ENCODE measurements at regions not wholly inside any gene's neighbourhood (a gene's known extent, or its start where the extent isn't known, plus 50 kb on each side); places are given as distances from the start of the nearest gene placed in this dataset.

GRCh38 chr15:45829336-45830153 lies 194.7 kb downstream of the SQOR start:
- Mint-ChIP-seq H3K9me3 (no peaks in the 10 kb centered on the region), H3K4me1 (ENCODE audit: low read depth in 2 of 2) (no peaks in the 10 kb centered on the region), H3K27me3 (no peaks in the 10 kb centered on the region), H3K4me3 (no peak overlapping the region), H3K36me3 (no peaks in the 10 kb centered on the region), H3K27ac (no peak overlapping the region)
- ATAC-seq (peak in 1 of 2 donors; percentile 20), DNase-seq (ENCODE audit: low spot score) (no peak)

DNA sequence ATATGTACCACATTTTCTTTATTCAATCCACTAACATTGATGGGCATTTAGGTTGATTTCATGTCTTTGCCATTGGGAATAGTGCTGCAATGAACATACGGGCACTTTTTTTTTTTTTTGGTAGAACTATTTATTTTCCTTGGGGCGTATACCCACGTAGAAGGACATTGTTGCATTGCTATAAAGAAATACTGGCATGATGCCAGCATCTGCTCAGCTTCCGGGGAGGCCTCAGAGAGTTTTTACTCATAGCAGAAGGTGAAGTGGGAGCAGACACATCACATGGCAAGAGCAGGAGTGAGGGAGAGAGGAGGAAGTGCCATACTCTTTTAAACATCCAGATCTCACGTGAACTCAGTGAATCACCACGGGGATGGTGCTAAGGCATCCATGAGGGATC lies 197.0 kb downstream of the SQOR start:
- no peaks in the 10 kb centered on the region for H3K27me3 Mint-ChIP-seq
- H3K9me3 Mint-ChIP-seq: no peaks in the 10 kb centered on the region
- H3K4me3 Mint-ChIP-seq: no peak overlapping the region
- DNase-seq (ENCODE audit: low spot score) (no peak), ATAC-seq (no peak)
- no peak overlapping the region for H3K27ac Mint-ChIP-seq
- no peaks in the 10 kb centered on the region for H3K36me3 Mint-ChIP-seq
- no peaks in the 10 kb centered on the region for H3K4me1 Mint-ChIP-seq (ENCODE audit: low read depth in 2 of 2)

- no peaks in the 10 kb centered on the region for H3K36me3 Mint-ChIP-seq
Observed at GRCh38 chr15:45834622-45835021, 199.8 kb downstream of the SQOR start.

GRCh38 chr15:45842151-45842550 lies 207.3 kb downstream of the SQOR start:
- ATAC-seq (no peak), DNase-seq (ENCODE audit: low spot score) (no peak)
- no peak overlapping the region for H3K27ac Mint-ChIP-seq
- no peaks in the 10 kb centered on the region for H3K4me1 Mint-ChIP-seq (ENCODE audit: low read depth in 2 of 2)
- no peaks in the 10 kb centered on the region for H3K9me3 Mint-ChIP-seq
- H3K27me3 Mint-ChIP-seq: peaks cover 5 to 7% of the 10 kb centered on the region in 2 donors
- no peaks in the 10 kb centered on the region for H3K36me3 Mint-ChIP-seq
- no peak overlapping the region for H3K4me3 Mint-ChIP-seq

More at GRCh38 chr15:45834622-45835021, 199.8 kb downstream of the SQOR start:
- Mint-ChIP-seq H3K4me1 (ENCODE audit: low read depth in 2 of 2) (no peaks in the 10 kb centered on the region), H3K27ac (no peak overlapping the region), H3K27me3 (peaks cover 0 to 5% of the 10 kb centered on the region in 2 donors), H3K9me3 (no peaks in the 10 kb centered on the region), H3K4me3 (no peak overlapping the region)
- no peak for ATAC-seq
- no peak for DNase-seq (ENCODE audit: low spot score)

GRCh38 chr15:45847645-45848044 lies 212.8 kb downstream of the SQOR start:
- no peak for ATAC-seq
- H3K36me3 Mint-ChIP-seq: no peaks in the 10 kb centered on the region
- no peaks in the 10 kb centered on the region for H3K4me1 Mint-ChIP-seq (ENCODE audit: low read depth in 2 of 2)
- H3K27me3 Mint-ChIP-seq: peaks cover 0 to 4% of the 10 kb centered on the region in 2 donors
- peaks cover 3% of the 10 kb centered on the region for H3K9me3 Mint-ChIP-seq
- no peak for DNase-seq (ENCODE audit: low spot score)
- no peak overlapping the region for H3K27ac Mint-ChIP-seq
- H3K4me3 Mint-ChIP-seq: no peak overlapping the region

DNA sequence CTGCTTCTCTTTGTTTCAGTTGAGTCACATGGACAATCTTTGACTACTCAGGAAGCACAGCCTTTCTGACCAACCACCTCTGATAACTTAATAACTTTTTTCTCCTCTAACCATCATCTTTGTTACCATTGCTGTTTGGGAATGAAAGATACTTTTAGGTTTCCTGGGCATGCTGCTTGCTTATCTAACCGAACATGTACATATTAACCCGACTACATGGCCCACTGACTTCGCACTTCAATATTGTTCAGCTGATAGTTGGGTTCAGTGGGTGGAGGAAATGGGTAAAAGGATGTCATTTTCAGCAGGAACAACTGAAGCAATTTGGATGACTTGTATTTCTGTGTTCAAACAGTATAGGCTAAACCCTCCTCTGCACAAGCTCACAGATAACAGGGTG lies 214.3 kb downstream of the SQOR start:
- H3K4me3 Mint-ChIP-seq: no peak overlapping the region
- H3K9me3 Mint-ChIP-seq: peaks cover 3% of the 10 kb centered on the region
- no peak for DNase-seq (ENCODE audit: low spot score)
- H3K27me3 Mint-ChIP-seq: no peaks in the 10 kb centered on the region
- no peaks in the 10 kb centered on the region for H3K36me3 Mint-ChIP-seq
- no peaks in the 10 kb centered on the region for H3K4me1 Mint-ChIP-seq (ENCODE audit: low read depth in 2 of 2)
- H3K27ac Mint-ChIP-seq: no peak overlapping the region
- ATAC-seq: no peak

DNA sequence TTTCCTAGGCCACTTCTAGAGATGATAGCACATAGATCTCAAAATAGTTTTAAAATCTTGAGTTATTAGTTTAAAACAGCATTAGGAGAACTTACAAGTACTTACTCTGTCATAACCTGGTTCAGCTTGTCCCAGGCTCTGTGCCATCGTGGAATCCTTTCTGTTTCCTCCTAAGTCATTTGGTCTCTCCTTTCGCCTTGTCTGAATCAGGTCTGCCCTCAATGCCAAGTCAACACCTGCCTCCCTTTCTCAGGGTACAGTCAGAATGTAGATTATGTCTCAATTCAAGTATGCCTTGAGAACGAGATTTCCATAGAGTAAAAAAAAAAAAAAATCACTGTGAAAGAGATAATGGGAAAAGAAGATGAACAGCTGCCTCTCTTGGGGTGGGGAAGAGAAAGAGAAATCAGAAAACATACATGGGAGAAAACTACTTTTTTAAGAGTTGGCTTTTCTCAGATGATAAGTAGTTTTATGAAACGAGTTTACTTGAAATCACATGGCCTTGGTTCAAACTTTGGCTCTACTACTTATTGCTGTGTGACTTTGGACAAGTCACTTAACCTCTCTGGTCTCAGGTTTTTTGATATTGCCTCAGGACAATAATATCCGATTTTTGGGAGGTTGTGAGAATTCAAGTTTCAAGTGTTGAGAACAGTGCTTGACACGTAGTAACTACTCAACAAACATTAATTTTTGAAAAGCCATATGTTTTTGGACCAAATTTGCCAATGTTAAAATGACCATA lies 219.8 kb downstream of the SQOR start:
- ATAC-seq (no peak), DNase-seq (ENCODE audit: low spot score) (no peak)
- Mint-ChIP-seq H3K27me3 (no peaks in the 10 kb centered on the region), H3K9me3 (peaks cover 3% of the 10 kb centered on the region), H3K27ac (no peak overlapping the region), H3K4me1 (ENCODE audit: low read depth in 2 of 2) (no peaks in the 10 kb centered on the region), H3K36me3 (no peaks in the 10 kb centered on the region), H3K4me3 (no peak overlapping the region)

DNA sequence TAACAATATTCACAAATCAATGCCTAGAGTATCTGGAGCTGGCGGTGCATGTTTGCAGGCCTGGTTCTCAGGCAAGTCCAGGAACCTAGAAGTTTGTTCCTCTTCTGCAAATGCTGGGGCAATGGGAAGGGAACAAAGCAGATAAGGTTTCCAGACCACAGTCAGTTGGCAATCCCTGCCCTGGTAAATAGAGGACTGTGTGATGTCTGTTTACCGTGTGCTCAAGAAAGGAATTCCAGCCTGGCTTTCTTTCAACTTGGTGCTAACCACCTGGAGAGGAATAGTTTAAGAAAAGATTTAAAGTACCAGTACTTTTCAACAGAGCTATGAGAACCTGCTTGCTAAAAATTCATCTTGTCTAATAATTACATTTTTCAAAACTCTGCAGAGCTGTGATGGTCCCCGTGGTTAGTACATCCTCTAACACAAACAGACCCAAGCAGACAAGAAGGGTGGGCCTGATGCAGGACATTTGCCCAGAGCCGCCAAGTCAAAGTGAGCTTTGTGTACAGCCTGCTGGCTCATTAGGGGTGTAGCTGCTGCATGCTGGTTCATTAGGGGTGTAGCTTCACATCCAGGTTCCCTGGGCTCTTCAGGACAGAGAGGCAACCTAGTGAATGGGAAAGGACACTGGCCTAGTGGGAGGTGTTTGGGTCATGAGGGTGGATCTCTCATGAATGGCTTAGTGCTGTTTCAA lies 220.5 kb downstream of the SQOR start:
- ATAC-seq: no peak
- peaks cover 3% of the 10 kb centered on the region for H3K9me3 Mint-ChIP-seq
- H3K27ac Mint-ChIP-seq: no peak overlapping the region
- H3K36me3 Mint-ChIP-seq: no peaks in the 10 kb centered on the region
- H3K27me3 Mint-ChIP-seq: peaks cover 0 to 1% of the 10 kb centered on the region in 2 donors
- no peak for DNase-seq (ENCODE audit: low spot score)
- H3K4me3 Mint-ChIP-seq: no peak overlapping the region
- no peaks in the 10 kb centered on the region for H3K4me1 Mint-ChIP-seq (ENCODE audit: low read depth in 2 of 2)

DNA sequence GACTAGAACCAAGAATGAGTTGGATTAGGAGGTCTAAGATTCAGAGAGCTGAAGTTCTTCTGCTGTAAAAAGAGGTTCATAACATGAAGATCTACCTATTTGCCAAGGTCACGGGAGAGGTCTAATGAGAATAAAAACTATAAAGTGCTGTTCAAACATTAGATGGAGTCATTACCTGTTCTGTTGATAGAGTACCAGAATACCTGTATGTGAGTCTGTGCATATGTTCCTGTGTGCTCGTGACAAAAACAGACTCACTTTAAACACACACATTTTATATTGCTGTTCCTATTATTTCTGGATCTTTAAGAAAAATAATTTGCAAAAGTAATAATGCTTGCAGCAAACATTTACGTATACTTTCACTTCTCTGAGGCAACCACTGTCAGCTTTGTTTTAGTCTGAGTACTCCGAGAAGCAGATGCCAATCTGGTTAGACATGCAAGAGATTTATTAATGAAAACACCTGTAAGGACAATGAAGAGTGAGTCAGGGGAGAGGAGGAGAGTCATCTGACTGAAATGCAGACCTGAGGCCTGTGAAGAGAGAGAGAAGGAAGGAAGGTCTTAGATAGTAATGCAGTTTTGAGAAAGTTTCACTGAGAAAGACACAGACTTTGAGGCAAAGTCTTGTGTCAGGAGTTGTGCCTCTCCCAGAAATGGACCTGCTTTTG lies 221.2 kb downstream of the SQOR start:
- Mint-ChIP-seq H3K4me1 (ENCODE audit: low read depth in 2 of 2) (no peaks in the 10 kb centered on the region), H3K9me3 (peaks cover 3% of the 10 kb centered on the region)

DNA sequence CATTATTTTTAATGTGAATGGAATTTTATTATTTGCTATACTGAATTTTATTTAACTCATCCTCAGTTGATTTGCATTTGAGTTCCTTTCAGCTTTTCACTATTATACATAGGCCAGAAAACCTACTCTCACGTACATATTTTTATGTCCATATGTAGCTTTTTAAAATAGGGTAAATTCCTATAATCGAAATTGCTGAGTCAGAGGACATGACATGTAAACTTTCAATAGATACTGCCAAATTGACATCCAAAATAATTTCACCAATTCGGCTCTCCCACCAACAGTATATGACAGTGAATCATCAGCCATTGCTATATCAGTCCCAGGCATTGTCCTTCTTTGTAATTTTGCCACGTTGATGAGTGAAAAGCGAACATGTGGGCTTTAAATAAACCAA lies 222.5 kb downstream of the SQOR start:
- Mint-ChIP-seq H3K4me1 (ENCODE audit: low read depth in 2 of 2) (no peaks in the 10 kb centered on the region), H3K9me3 (peaks cover 3% of the 10 kb centered on the region), H3K4me3 (no peak overlapping the region), H3K36me3 (no peaks in the 10 kb centered on the region), H3K27me3 (peaks cover 0 to 9% of the 10 kb centered on the region in 2 donors), H3K27ac (no peak overlapping the region)
- DNase-seq (ENCODE audit: low spot score) (no peak), ATAC-seq (no peak)

More for the DNA sequence above, 221.2 kb downstream of the SQOR start:
- Mint-ChIP-seq H3K4me3 (no peak overlapping the region), H3K27ac (no peak overlapping the region), H3K36me3 (no peaks in the 10 kb centered on the region), H3K27me3 (peaks cover 0 to 8% of the 10 kb centered on the region in 2 donors)
- no peak for DNase-seq (ENCODE audit: low spot score)
- no peak for ATAC-seq

DNA sequence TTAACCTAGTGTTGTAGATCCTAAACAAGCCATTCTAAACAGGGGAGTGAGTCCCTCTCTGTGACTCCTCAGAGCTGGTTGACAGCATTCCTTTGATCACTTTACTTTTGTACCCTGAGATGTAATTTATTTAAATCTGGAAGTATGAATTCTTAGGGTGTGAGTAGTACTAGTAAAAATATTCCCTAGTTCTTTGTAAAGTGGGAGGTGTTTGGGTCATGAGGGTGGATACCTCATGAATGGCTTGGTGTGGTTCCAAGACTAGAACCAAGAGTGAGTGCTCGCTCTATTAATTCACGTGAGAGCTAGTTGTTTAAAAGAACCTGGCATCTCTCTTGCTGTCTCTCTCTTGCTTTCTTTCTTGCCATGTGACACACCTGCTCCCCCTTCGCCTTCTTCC lies 223.7 kb downstream of the SQOR start:
- Mint-ChIP-seq H3K4me1 (ENCODE audit: low read depth in 2 of 2) (no peaks in the 10 kb centered on the region), H3K36me3 (no peaks in the 10 kb centered on the region), H3K27ac (no peak overlapping the region), H3K27me3 (peaks cover 0 to 9% of the 10 kb centered on the region in 2 donors), H3K4me3 (no peak overlapping the region), H3K9me3 (peaks cover 3% of the 10 kb centered on the region)
- ATAC-seq: no peak
- no peak for DNase-seq (ENCODE audit: low spot score)

DNA sequence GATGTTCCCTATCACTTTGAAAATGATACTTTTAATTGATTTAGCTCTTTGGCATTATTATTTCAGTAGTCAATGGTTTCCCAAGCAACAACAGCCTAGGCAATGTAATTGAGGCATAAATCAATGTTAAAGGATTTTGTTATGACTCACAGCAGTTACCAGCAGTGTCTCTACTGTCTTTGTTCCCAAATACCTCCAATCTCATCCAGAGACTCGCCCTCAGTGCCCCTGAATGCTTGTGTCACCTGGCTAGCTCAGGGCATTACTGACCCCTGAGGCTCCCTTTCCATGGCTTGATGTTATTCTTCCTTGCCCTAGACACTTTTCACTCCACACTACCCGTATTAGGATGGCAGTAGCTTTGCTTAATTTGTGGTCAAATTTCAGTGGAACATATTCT lies 227.2 kb downstream of the SQOR start:
- no peak overlapping the region for H3K4me3 Mint-ChIP-seq
- no peaks in the 10 kb centered on the region for H3K36me3 Mint-ChIP-seq
- no peak for ATAC-seq

DNA sequence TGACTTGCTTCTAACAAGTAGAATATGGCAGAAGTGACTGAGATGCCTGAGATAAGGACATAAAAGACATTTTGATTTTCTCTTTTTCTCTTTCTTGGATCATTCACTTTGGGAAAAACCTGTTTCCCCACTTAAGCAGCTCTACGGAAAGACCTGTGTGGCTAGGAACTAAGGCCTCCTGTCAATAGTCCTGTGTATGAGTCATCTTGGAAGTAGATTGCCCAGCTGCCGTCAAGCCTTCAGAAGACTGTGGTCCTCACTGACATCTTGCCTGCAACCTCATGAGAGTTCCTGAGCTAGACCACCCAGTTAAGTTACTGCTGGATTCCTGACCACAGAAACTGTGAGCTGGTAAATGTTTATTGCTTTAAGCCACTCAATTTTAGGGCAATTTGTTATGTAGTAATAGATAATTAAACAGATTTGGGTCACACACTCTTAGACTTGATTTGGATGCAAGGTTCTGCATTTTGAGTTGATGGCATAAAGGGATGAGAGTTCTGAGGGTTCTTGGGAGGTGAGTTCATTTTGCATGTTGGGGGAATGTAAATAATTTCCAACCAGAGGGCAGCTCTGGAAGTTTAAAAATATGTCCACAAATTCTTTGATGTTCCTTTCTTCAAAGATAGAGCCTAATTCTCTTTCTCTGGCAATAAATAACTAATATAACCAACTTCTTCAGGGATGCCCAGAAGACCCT lies 229.2 kb downstream of the SQOR start:
- DNase-seq (ENCODE audit: low spot score): no peak
- no peak overlapping the region for H3K4me3 Mint-ChIP-seq
- peaks cover 0 to 9% of the 10 kb centered on the region in 2 donors for H3K27me3 Mint-ChIP-seq
- H3K4me1 Mint-ChIP-seq (ENCODE audit: low read depth in 2 of 2): no peaks in the 10 kb centered on the region
- H3K9me3 Mint-ChIP-seq: peaks cover 3% of the 10 kb centered on the region
- no peaks in the 10 kb centered on the region for H3K36me3 Mint-ChIP-seq
- no peak overlapping the region for H3K27ac Mint-ChIP-seq
- ATAC-seq: no peak

More for the DNA sequence above, 227.2 kb downstream of the SQOR start:
- H3K4me1 Mint-ChIP-seq (ENCODE audit: low read depth in 2 of 2): no peaks in the 10 kb centered on the region
- DNase-seq (ENCODE audit: low spot score): no peak
- H3K27ac Mint-ChIP-seq: no peak overlapping the region
- peaks cover 3% of the 10 kb centered on the region for H3K9me3 Mint-ChIP-seq
- H3K27me3 Mint-ChIP-seq: peaks cover 0 to 9% of the 10 kb centered on the region in 2 donors
